WI38 (cell line): ENCODE measurements at regions not wholly inside any gene's neighbourhood (a gene's known extent, or its start where the extent isn't known, plus 50 kb on each side); places are given as distances from the start of the nearest gene placed in this dataset.

ENCODE experiments used
- H3K4me3 ChIP-seq: 2 replicates; pipeline ENCODE4 v1.5.1; 2011; ENCODE audit warnings: low read depth, mild to moderate bottlenecking, control low read depth, low read length
- TF ChIP-seq, protein P1 (sequence below): IDR thresholded peaks from 2 replicates; pipeline ENCODE4 v1.5.1; 2012; ENCODE audit warnings: low read depth, mild to moderate bottlenecking, control low read depth, low read length

DNA sequence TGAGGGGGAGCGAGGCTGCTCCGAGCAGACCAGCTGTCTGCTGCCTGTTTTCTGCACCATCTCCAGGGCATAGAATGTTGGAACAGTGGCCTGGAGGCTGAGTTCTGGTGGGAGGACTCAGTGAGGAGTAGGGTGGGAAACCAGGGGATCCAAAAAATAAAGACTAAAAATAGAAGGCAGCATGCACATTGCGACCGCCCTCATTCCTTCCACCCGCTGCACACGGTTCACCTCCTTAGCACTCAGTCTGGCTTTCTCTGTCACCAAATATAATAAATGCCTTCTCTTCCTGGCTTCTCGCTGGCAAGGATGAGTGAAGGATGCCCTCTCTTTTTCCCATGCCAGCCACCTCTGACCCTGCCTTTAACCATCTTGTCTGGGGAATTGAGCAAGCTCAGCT is 146.2 kb downstream of the AACS start:
- TF ChIP-seq, protein P1, sequence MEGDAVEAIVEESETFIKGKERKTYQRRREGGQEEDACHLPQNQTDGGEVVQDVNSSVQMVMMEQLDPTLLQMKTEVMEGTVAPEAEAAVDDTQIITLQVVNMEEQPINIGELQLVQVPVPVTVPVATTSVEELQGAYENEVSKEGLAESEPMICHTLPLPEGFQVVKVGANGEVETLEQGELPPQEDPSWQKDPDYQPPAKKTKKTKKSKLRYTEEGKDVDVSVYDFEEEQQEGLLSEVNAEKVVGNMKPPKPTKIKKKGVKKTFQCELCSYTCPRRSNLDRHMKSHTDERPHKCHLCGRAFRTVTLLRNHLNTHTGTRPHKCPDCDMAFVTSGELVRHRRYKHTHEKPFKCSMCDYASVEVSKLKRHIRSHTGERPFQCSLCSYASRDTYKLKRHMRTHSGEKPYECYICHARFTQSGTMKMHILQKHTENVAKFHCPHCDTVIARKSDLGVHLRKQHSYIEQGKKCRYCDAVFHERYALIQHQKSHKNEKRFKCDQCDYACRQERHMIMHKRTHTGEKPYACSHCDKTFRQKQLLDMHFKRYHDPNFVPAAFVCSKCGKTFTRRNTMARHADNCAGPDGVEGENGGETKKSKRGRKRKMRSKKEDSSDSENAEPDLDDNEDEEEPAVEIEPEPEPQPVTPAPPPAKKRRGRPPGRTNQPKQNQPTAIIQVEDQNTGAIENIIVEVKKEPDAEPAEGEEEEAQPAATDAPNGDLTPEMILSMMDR: no peak
- H3K4me3 ChIP-seq: no peak overlapping the region

DNA sequence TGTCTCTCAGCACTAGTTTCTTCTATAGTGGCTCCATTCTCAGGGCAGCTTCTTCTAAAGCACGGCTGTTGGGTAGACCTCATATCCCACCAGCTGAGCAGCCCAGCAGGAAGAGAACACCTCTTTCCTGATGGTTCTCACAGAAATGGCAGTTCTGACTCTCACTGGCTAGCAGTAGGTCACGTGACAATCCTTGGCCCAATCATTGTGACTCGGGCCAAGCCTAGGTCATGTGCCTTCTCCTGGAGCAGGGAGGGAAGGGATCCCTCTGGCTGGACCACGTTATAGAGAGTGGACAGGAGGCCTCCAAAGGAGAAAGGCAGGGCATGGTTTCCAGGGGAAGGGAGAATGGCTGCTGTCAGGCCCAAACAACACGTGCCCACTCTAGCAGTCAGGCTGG is 149.1 kb downstream of the AACS start:
- TF ChIP-seq, protein P1: no peak
- H3K4me3 ChIP-seq: no peak overlapping the region

DNA sequence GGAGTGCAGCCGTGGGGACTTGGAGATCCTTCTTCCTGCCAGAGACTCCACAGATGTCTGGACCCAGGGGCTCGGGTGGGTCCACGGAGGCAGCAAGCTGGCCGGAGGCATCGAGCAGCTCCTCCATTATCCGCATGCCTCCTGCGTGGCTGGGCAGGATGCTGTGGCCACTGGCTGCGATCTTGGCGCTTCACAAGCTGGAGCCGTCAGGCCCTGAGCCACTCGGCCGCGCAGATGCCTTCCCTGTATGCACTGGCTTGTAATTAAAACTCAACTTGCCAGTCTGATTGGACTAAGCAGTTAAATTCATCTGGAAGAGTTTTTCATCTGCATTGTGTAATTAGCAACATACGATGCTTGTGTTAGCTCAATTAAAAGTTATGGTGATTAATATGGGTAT is 151.5 kb downstream of the AACS start:
- TF ChIP-seq, protein P1: no peak
- no peak overlapping the region for H3K4me3 ChIP-seq

DNA sequence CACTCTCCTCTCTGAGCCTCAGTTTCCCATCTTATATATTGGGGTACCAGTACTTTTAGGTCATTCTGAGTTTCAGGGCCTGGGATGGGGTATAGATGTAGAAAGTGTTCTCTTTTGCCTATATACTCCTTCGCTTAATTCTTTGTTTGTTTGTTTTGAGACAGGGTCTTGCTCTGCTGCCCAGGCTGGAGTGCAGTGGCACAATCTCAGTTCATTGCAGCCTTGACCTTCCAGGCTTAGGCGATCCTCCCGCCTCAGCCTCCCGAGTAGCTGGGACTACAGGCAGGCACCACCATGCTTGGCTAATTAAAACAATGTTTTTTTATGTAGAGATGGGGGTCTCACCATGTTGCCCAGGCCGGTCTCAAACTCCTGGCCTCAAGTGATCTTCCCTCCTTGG is 152.1 kb downstream of the AACS start:
- TF ChIP-seq, protein P1: no peak
- H3K4me3 ChIP-seq: no peak overlapping the region

DNA sequence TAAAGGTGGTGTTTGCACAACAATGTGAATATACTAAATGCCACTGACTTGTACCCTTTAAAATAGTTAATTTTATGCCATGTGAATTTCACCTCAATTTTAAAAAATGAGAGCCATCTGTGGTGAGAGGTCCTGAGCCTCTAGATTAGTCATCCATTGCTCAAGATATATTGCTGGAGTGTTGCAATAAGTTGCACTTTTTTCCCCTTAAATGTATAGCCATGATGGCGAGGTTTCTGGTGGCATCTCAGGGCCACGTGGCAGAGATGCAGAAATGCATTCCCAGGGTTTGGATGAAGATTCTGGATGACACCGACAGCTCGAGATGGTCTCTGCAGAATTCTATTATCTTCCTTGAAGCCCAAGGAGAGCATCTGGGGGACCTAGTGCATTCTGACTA is 153.7 kb downstream of the AACS start:
- H3K4me3 ChIP-seq: no peak overlapping the region
- TF ChIP-seq, protein P1: no peak

DNA sequence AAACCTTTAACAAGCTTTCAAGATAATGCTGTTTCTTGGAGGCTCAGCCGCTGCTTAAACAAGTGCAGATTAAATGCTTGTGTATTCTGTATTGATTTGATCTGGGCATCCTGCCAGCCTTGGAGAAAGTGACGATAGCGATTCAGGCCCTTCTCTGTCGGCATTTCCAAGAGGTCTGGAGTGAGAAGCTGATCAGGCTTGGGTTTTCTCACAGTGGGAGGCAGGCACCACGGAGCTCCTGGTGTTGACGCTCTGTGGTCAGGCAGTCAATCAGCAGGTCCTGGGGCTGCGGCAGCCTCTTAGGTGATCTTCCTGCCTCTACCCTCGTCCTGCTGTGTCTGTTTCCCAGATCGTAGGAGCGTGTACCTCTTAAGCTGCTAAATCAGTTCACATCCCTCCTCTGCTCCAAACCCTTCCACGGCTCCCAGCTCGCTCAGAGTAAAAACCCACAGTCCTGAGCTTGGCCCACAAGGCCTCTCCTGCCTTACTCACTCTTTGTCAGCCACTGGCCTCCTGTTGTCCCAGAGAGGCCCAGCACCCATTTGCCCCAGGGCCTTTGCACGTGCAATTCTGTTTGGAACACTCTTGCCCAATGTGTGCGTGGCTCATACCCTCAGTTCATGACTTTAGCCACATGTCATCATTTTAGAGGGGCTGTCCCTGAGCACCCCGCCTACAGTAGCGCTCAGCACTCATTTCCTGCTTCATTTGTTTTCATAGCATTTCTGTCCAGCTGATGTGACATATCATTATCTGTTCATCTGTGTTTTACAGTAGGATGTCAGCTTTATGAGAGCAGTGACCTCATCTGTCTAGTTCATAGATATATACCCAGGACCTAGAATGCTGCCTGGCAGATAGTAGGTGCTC is 155.4 kb downstream of the AACS start:
- no peak overlapping the region for H3K4me3 ChIP-seq
- TF ChIP-seq, protein P1: no peak

DNA sequence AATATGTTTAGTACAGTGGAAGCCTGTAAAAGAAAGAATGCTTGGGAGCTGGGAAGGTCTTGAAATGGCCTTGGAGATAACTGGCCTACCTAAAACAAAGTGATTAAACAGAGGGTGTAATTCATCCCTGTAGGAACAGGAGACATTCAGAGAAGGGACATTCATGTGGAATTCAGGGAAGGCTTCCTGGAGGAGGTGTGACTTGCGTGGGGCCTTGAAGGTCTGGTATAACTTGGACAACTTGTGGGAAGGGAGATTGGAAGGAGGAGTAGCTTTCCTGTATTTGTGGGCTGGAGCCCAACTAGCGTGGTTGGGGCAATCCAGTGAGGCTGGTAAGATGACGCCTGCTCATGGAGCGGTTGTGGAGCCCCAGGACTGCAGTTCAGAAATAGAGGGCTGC is 156.4 kb downstream of the AACS start:
- no peak overlapping the region for H3K4me3 ChIP-seq
- TF ChIP-seq, protein P1: no peak
